ENCODE measurements at regions not wholly inside any gene's neighbourhood (a gene's known extent, or its start where the extent isn't known, plus 50 kb on each side); places are given as distances from the start of the nearest gene placed in this dataset.

DNA sequence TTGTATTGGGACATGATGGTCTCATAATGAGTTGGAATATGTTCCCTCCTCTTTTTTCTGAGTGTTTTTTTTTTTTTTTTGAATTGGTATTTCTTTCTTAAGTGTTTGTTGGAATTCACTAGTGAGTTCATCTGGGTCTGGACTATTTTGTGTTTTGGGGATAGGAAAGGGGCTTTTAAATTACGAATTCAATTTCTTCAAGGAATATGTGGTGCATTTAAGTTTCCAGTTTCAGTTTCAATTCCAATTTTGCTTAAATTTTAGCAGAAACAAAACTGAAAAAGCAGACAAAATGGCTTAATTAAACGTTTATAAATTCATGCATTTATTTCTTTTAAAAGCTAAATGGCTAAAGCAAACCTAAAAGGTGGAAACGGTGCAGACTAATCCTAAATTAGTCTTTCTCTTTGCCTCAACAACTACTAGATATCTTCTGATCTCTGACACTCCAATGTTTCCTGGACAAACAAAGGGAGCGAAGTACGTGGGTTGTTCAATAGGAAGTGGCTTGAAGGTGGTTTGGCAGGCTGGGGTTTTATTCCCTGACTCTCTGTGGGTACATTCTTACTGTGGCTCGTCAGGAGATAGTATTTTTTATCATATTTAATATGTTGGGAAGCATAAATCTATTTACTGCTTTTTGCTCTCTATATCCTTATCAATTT lies 50.0 kb upstream of the CORO2B start:
- no peak for TF ChIP-seq CTCF (conservative IDR thresholded peaks at IDR 0.05; ENCODE audit: low read depth in 2 of 2)
- TF ChIP-seq POLR2AphosphoS5 (IDR thresholded peaks at IDR 0.05; ENCODE audit: low read depth), result no peak
- TF ChIP-seq EZH2 (IDR thresholded peaks at IDR 0.05; ENCODE audit: low read depth, unreplicated experiment), result no peak
- no peak for TF ChIP-seq JUNB (IDR thresholded peaks at IDR 0.05; ENCODE audit: unreplicated experiment)
- no peak for TF ChIP-seq EZH2phosphoT487 (IDR thresholded peaks at IDR 0.05; ENCODE audit: unreplicated experiment)
- TF ChIP-seq CREB1 (CRISPR knock-in tag; IDR thresholded peaks at IDR 0.05; ENCODE audit: low read depth), result no peak
- TF ChIP-seq, protein P1, sequence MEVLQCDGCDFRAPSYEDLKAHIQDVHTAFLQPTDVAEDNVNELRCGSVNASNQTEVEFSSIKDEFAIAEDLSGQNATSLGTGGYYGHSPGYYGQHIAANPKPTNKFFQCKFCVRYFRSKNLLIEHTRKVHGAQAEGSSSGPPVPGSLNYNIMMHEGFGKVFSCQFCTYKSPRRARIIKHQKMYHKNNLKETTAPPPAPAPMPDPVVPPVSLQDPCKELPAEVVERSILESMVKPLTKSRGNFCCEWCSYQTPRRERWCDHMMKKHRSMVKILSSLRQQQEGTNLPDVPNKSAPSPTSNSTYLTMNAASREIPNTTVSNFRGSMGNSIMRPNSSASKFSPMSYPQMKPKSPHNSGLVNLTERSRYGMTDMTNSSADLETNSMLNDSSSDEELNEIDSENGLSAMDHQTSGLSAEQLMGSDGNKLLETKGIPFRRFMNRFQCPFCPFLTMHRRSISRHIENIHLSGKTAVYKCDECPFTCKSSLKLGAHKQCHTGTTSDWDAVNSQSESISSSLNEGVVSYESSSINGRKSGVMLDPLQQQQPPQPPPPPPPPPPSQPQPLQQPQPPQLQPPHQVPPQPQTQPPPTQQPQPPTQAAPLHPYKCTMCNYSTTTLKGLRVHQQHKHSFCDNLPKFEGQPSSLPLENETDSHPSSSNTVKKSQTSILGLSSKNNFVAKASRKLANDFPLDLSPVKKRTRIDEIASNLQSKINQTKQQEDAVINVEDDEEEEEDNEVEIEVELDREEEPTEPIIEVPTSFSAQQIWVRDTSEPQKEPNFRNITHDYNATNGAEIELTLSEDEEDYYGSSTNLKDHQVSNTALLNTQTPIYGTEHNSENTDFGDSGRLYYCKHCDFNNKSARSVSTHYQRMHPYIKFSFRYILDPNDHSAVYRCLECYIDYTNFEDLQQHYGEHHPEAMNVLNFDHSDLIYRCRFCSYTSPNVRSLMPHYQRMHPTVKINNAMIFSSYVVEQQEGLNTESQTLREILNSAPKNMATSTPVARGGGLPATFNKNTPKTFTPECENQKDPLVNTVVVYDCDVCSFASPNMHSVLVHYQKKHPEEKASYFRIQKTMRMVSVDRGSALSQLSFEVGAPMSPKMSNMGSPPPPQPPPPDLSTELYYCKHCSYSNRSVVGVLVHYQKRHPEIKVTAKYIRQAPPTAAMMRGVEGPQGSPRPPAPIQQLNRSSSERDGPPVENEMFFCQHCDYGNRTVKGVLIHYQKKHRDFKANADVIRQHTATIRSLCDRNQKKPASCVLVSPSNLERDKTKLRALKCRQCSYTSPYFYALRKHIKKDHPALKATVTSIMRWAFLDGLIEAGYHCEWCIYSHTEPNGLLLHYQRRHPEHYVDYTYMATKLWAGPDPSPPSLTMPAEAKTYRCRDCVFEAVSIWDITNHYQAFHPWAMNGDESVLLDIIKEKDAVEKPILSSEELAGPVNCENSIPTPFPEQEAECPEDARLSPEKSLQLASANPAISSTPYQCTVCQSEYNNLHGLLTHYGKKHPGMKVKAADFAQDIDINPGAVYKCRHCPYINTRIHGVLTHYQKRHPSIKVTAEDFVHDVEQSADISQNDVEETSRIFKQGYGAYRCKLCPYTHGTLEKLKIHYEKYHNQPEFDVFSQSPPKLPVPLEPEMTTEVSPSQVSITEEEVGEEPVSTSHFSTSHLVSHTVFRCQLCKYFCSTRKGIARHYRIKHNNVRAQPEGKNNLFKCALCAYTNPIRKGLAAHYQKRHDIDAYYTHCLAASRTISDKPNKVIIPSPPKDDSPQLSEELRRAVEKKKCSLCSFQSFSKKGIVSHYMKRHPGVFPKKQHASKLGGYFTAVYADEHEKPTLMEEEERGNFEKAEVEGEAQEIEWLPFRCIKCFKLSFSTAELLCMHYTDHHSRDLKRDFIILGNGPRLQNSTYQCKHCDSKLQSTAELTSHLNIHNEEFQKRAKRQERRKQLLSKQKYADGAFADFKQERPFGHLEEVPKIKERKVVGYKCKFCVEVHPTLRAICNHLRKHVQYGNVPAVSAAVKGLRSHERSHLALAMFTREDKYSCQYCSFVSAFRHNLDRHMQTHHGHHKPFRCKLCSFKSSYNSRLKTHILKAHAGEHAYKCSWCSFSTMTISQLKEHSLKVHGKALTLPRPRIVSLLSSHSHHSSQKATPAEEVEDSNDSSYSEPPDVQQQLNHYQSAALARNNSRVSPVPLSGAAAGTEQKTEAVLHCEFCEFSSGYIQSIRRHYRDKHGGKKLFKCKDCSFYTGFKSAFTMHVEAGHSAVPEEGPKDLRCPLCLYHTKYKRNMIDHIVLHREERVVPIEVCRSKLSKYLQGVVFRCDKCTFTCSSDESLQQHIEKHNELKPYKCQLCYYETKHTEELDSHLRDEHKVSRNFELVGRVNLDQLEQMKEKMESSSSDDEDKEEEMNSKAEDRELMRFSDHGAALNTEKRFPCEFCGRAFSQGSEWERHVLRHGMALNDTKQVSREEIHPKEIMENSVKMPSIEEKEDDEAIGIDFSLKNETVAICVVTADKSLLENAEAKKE (CRISPR knock-in tag; IDR thresholded peaks at IDR 0.05), result no peak
- no peak for TF ChIP-seq REST (IDR thresholded peaks at IDR 0.05; ENCODE audit: unreplicated experiment)
- TF ChIP-seq, protein P2, sequence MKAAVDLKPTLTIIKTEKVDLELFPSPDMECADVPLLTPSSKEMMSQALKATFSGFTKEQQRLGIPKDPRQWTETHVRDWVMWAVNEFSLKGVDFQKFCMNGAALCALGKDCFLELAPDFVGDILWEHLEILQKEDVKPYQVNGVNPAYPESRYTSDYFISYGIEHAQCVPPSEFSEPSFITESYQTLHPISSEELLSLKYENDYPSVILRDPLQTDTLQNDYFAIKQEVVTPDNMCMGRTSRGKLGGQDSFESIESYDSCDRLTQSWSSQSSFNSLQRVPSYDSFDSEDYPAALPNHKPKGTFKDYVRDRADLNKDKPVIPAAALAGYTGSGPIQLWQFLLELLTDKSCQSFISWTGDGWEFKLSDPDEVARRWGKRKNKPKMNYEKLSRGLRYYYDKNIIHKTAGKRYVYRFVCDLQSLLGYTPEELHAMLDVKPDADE (IDR thresholded peaks at IDR 0.05), result no peak
- TF ChIP-seq STAT1 (IDR thresholded peaks at IDR 0.05; ENCODE audit: unreplicated experiment), result no peak
- TF ChIP-seq NANOG (IDR thresholded peaks at IDR 0.05; ENCODE audit: borderline replicate concordance), result no peak
- no peak for TF ChIP-seq ZNF331 (CRISPR knock-in tag; IDR thresholded peaks at IDR 0.05; ENCODE audit: low read depth)
- TF ChIP-seq ZNF114 (CRISPR knock-in tag; IDR thresholded peaks at IDR 0.05), result no peak
